GM18870 (cell line): ENCODE measurements at regions not wholly inside any gene's neighbourhood (a gene's known extent, or its start where the extent isn't known, plus 50 kb on each side); places are given as distances from the start of the nearest gene placed in this dataset.

ENCODE experiments used
- ATAC-seq: cut with Tn5 transposase; IDR thresholded peaks from one replicate; pipeline ENCODE4 v1.9.1; 2021; ENCODE audit warnings: moderate library complexity; ENCODE audit not compliant: unreplicated experiment

- no peak for ATAC-seq
These were observed 520.1 kb upstream of the PKDCC start for GRCh38 chr2:41527525-41528323.

DNA sequence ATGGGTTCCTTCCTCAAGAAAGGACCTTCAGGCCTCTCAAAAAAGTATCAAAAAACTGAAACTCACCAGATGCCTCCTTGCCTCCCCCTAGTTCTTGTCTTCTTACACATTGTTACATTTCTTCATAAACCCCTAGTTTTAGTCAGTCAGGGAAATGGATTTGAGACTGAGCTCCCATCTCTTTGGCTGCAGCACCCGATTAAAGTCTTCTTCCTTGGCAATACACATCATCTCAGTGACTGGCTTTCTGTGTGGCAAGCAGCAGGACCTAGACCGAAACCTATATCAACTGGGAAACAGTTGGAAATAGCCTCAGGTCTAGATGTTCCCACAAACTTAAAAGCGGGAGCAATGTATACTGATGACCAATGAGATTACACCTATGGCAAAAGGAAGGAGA lies 512.2 kb upstream of the PKDCC start:
- ATAC-seq = no peak

- no peak for ATAC-seq
These were observed 507.4 kb upstream of the PKDCC start for GRCh38 chr2:41540272-41540998.

DNA sequence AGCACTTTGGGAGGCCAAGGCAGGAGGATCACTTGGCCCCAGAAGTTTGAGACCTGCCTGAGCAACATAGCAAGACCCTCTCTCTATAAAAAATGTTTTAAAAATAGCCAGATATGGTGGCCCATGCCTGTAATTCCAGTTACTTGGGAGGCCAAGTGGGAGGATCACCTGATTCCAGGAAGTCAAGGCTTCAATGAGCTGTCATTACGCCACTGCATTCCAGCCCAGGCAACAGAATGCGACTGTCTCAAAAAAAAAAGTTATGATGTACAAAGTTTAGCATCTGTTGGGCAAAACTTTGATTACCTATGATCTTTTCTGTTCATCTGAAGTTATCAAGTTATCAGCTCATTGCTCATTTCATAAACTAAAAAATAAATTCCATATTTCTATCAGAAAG lies 504.1 kb upstream of the PKDCC start:
- no peak for ATAC-seq

- no peak for ATAC-seq
These were observed 503.1 kb upstream of the PKDCC start for GRCh38 chr2:41544709-41545108.

GRCh38 chr2:41546031-41546430 lies 501.8 kb upstream of the PKDCC start:
- ATAC-seq = no peak

GRCh38 chr2:41568648-41569047 lies 479.2 kb upstream of the PKDCC start:
- ATAC-seq = no peak

GRCh38 chr2:41572154-41572553 lies 475.7 kb upstream of the PKDCC start:
- no peak for ATAC-seq

DNA sequence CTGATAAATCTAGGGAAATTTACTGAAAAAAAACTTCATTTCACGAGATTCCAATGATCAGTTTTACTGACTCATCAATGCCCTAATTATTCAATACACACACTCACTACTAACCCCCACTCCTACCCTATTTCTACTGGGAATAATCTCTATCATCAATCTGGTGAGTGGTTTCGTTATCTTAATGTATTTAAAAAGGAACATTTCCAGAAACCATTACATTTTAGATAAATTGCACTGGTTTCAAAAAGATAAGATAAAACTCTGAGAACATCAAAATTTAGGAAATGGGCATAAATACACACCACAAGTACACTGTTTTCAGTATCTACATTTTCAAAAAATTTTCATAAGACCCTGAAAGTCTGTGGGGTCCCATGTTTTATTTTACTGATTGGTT lies 471.4 kb upstream of the PKDCC start:
- no peak for ATAC-seq

DNA sequence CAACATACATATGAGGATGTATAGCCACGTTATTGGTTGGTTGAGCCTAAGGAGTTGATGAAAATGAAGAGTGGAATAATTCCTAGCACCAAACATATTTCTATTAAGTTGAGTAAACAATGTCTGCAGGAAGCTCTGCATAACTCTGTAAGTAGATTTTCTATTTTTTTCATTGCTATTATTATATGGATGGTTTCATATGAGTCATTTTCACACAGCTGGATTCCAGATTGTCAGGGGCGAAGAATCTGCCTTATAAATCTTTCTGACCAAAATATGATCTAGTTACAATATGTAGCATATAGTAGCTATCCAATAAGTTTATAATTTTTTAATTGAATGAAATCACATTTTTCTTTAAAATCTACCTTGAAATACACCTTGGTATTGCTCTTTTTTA lies 468.0 kb upstream of the PKDCC start:
- ATAC-seq = no peak

DNA sequence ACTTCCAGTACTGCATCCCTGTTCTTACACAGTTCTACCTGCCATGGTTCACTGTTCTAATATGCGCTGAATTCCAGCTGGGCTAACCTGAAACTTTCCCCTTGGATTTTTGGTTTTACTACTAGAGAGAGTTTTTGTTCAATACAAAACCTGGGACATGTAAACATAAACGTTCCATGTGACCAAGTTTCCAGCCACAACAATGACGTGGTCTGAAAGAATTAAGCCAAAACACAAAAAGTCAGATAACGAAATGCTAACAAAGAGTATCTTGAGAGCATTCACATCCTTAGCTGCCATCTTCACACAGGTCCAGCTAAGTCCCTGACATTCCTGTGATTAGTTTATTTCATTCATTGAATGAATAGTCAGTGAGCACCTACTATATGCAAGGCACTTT lies 467.0 kb upstream of the PKDCC start:
- ATAC-seq = no peak

DNA sequence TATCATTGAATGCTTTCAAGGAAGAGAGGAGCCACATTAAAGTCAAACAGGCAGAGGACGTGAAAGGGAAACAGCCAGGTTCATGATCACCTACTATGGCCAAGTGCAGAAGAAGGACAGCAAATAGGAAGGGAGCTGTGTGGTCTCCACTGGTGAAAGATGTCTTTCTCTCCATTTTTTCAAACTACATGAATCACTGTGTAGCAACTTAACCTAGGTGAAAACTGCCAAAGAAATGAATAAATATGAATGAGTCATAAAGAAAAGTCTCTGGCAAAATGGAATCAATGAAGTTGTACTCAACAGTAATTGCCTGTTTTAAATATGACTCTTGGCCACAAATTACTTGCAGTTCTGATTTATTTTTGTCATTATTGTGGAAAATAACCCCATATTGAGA lies 452.6 kb upstream of the PKDCC start:
- no peak for ATAC-seq

DNA sequence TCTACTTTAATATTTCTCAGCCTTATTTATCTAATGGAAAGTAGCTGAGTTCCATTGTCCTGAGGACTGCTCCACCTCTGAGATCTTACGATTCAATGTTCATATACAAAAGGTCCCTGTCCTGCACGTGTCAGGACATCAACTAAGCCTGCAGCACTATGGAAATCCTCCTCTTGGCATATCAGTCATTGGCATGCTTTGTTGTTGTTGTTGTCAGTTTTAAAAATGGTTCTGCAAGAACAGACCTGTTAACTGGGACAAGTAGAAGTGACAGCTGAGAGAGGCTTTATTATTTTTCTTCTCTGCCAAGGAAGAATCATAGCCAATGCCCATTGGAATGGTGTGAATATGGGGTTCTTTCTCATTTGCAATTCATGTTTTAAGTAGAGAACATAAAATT lies 450.1 kb upstream of the PKDCC start:
- no peak for ATAC-seq

DNA sequence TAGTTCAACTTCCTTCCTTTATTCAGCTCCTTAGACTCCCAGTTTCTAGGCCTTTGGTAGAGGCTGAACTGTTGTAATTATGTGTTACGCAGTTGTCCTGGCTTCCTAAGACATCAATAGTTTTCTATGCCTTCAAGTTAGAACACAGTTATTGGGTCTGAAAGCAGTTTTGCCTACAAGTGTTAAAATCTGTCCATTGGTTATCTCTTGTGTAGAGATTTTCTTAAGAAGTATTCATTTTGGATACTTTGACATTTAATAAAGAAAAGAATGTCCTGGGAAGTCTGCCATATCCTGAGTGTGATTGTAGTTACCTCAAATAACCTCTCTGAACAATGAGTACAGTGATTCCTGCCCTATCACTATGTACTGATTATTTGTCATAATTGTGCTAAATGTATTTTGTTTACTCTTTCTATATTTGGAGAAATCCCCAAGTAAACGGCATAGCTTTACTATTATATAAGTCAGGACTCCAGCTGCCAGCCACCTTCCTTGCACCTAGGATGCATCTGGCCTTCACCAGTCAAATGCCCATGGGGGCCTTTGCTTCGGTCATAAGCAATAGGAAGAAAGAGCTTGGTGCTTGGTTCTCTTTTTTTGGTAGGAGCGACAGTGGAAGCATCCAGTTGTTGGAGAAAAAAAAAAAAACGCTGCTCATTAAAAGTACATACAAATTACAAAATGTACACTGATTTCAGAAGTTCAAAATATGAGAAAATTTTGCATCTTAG lies 449.5 kb upstream of the PKDCC start:
- ATAC-seq = no peak

DNA sequence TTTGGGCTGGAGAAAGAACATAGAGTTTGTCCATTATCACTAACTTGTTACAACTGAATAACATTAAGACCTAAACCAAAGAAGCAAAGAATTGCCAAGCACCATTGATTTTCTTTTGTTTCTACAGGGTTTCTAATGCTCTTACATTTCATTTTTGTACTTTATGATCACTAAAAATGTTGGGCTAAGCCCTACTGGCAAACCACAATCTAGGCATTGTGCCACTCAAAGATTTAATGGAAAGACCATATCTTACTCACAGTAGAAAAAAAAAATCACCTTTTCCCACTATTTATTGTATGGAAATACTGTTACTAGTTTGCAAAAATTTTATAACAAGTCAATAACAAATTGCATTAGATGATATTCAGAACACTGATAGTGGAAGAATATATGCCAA lies 447.4 kb upstream of the PKDCC start:
- ATAC-seq = no peak

DNA sequence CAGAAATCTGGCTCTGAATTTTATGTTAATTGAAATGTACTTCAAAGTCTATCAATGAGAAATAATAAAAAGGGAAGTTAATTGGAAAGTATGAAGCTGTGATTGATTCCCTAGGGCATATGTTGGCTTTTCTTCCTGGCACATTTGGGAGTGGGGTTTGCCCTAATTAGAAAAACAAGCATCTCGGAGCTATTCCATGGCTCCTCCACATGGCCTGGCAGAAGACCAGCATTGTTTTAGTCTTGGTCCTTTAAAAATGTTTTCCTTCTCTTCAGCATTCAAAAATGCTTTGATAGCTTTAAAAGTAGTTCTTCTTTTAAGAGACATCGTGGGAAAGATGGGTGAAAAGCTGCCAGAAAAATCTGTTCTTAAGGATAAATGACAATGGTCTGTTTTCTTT lies 445.5 kb upstream of the PKDCC start:
- ATAC-seq = no peak

DNA sequence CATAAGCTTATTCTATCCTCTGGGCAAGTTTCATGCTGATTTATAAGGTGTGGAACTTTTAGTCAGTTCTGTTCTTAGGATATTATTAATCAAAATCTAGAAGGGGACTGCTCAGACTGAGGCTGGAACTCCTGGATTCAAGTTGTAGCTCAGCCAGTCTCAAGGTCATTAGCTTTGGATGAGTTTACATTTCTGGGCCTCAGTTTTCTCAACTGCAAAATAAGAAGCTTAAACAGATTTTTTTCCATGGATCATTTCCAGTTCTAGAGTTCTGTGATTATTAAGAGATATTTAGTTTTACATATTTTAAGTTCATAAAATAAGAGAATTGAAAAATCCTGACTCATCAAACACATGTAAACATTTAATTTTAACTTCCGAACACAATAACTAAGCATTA lies 442.5 kb upstream of the PKDCC start:
- ATAC-seq = no peak

GRCh38 chr2:41605914-41606313 lies 441.9 kb upstream of the PKDCC start:
- no peak for ATAC-seq

DNA sequence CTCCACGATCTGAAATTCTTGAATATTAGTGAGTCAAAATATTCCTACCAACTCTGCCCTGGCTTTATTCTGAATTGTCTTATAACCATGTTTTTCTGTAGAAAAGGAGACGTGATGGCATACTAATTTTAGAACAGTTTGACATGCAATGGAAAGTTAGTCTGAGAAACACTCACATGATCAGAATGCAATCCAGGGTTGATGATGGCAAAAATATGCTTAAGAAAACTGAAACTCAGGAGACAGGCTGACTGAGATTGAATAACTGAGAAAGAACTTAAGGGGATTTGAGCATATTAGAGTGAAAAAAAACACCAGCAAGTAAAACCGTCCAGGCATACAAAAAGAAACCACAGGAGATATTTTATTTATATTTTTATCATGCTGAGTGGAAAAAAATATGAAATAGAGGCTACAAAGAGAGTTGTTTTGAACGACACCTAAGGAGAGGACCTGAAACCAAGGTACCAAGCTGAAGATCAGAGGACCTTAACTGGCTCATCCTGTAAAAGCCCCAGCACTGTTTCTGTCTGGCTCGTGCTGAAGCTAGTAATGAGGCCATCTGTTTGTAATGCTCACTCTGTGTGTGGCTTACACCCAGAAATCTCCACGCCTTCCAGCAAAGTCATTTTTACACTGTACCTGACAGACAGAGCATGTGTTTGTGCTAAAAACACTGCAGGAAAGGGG lies 437.2 kb upstream of the PKDCC start:
- ATAC-seq = no peak

DNA sequence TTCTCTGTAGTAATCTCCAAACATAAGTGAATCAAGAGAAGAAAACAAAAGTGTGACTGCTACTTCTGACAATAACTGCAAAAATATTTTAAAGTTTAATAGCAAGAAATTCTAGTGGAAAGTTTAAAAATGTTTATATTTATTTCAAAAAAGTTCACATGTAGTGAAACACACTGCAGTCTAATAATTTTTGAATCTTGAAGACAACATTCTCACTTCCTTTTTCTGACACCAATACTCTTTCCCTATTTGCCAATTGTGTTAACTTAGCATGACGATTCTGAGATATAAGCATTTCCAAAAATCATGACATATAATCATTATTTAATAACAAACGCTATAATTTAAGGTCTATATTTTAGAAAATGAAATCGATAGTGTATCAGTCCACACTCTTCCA lies 429.1 kb upstream of the PKDCC start:
- ATAC-seq = no peak

DNA sequence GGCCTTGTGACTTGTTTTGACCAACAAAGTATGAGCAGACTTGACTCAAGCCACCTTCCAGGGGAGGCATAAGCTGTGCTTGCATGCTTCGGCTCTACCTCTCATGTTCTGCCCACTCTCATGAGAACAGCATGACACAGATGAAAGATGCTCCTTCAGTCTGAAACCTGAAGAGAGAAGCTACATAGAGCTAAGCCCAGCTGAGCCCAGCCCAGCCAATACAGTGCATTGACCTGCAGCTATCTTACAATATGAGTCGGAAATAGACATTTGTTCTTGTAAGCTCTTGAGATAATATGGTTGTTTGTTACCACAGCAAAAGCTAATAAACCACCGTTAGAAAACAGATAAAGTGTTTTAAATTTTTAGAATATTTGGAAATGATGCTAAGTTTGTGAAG lies 426.7 kb upstream of the PKDCC start:
- no peak for ATAC-seq
